ENCODE measurements at regions not wholly inside any gene's neighbourhood (a gene's known extent, or its start where the extent isn't known, plus 50 kb on each side); places are given as distances from the start of the nearest gene placed in this dataset.

DNA sequence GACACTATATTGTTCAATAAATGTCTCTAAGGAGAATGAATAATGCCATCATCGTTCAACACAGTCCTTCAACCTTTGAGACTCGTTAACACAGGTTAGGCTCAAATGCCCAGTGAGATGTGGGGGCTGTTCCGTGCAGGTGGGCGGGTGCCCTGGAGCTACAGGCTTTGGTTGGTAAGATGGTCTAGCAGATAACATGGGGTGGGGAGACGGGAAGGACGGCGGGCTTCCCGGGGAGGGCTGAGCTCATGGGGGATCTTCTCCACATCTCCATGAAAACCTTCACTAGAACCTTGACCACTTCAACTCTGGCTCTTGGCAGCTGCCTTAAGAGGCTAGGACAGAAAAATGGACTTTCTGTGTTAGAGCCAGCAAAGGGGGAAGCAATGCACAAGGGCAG is 134.1 kb upstream of the TCERG1L start:
- no peak for DNase-seq (ENCODE audit: low read depth)

DNA sequence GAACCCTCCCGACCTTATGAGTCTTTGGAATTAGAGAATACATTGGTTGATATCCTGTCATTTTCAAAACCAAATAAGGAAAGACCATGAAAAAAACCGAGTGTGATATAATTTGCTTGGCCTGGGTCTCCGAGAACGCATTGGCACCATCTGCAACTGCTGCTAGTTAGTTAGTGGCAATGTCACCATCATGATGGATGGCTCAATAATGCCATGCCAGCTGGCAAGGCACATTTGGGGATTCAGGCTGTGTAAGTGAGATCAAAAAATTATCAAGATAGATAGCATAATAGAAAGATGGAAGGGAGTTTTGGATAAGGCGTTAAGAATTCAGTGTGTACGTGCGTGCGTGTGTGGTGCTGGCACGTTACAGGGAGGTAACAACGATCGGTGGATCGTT is 134.7 kb upstream of the TCERG1L start:
- no peak for DNase-seq (ENCODE audit: low read depth)

- DNase-seq (ENCODE audit: low read depth), result no peak
These were observed 136.7 kb upstream of the TCERG1L start for GRCh38 chr10:131448171-131448570.

DNA sequence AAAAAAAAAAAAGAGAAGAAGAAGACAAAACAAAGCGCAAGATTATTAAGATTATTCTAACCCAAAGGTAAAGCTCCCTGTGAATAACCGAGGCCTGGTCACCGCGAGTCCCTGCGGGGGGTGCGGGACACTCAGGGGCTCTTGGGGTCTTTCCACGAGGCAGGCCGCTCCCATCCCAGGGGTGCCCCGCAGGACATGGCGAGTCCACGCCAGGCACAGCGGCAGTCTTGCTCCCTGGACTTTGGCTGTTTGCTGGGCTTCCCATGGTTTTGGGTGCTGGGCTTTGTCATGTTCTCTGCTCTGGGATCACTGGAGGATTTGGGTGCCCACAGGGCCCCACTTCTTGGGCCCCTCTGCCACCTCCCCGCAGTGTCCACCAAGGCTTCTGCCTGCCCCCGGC is 137.4 kb upstream of the TCERG1L start:
- DNase-seq (ENCODE audit: low read depth), result no peak

- no peak for DNase-seq (ENCODE audit: low read depth)
These were observed 138.8 kb upstream of the TCERG1L start for GRCh38 chr10:131450216-131450765.

DNA sequence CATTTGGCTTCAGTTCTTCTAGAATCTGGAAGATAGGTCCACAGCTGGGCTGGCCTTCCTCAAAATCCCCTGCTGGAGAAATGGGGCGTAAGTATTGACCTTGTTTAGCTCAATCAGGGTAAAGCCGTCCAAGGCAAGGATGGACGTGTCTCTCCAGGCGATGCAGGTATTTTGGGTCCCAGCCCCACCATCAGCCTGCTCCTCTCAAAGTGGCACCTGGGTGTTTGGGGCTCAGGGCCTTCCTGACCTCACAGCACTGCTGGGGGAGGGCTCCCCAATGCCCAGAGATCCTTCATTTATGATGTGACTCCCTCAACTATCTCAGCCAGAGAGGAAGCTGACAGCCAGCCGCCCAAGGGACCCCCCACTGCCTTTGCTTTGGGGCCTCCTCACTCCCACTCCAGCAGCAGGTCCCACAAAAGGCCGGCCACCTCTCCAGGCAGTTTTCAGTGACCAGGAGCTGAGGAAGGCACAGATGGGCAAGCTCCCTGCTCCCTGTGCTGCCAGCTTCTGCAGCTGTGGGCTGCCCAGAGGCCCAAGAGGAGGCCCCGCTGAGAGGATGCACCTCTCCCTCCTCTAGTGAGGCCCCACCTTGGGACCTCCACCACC is 140.0 kb upstream of the TCERG1L start:
- DNase-seq (ENCODE audit: low read depth), result no peak

- no peak for DNase-seq (ENCODE audit: low read depth)
These were observed 141.6 kb upstream of the TCERG1L start for GRCh38 chr10:131452926-131453720.

DNA sequence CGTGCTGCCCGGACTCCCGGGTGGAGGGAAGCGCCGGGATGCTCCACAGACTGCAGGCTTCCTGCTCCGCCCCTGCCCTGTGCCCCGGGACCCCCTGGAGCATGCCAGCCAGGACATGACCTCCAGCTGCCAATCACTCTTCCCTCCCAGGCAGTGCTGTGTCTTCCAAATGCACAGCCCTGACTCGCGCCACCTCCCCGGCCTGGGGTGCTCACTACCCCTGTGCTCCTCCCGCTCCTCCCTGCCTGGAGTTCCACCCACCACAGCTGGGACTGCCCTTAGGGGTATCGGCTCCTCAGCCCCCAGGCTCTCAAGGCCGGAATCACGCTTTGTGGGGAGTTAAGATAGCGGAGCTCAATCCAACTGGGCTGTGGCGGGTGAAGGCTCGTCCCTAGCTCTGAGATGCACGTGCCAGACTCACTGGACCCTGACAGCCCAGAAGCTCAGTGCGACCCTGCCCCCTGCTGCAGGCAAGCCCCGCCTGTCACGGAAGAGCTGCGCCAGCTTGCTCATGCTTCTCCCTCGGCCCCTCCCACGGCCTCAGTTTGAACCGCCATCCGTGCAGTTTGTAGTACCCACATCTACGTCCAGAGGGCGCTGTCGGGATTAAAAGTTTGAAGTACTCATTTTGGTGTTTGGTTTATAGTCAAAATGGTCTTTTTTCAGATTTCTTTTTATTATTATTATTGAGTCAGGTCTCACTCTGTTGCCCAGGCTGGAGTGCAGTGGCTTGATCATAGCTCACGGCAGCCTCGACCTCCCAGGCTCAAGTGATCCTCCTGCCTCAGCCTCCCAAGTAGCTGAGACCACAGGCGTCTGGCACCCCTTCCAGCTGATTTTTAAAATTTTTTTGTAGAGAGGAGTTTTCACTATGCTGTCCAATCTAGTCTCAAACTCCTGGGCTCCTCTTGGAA is 142.5 kb upstream of the TCERG1L start:
- DNase-seq (ENCODE audit: low read depth), result no peak

DNA sequence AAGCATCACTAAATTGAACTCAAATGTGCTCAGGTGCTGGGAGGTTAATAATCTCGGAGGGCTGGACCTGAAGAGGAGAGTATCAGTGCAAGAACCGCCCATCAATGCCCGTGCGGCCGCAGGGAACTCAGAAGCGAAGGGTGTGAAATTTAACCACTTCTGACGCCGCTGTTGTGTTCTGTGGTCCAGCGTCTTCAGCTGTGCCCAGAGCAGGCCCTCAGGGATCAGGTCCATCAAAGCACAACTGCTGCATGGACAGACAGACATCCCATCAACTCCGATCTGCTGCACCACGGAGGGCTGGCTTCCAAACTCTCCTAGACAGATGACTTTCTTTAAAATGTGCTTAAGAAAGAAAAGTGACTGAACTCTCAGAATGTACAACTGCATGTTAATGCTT is 144.9 kb upstream of the TCERG1L start:
- DNase-seq (ENCODE audit: low read depth), result no peak

- DNase-seq (ENCODE audit: low read depth), result no peak
These were observed 149.6 kb upstream of the TCERG1L start for GRCh38 chr10:131461093-131461492.

- DNase-seq (ENCODE audit: low read depth), result no peak
These were observed 153.3 kb upstream of the TCERG1L start for GRCh38 chr10:131464789-131465188.

- no peak for DNase-seq (ENCODE audit: low read depth)
These were observed 158.0 kb upstream of the TCERG1L start for GRCh38 chr10:131469551-131469950.

DNA sequence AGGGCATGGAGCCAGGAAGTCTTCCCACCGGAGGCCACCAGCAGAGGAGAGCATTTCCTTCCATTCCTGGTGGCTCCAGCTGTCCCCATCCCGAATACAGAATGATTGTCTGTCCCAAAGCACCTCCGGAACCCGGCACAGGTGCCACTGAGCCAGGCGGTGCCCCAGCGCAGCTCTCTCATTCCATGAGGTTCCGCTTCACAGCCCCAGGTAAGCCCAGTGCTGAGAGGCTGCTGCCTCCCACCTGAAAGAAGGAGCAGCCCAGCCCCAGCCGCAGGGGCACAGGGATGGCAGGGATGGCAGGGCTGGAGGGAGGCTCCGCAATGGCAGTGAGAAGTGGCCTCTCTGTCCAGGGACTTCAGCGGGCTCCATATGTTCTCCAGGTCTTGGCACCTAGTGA is 162.1 kb upstream of the TCERG1L start:
- DNase-seq (ENCODE audit: low read depth), result no peak

- no peak for DNase-seq (ENCODE audit: low read depth)
These were observed 162.9 kb upstream of the TCERG1L start for GRCh38 chr10:131474416-131474815.

- no peak for DNase-seq (ENCODE audit: low read depth)
These were observed 163.5 kb upstream of the TCERG1L start for GRCh38 chr10:131475043-131475442.

DNA sequence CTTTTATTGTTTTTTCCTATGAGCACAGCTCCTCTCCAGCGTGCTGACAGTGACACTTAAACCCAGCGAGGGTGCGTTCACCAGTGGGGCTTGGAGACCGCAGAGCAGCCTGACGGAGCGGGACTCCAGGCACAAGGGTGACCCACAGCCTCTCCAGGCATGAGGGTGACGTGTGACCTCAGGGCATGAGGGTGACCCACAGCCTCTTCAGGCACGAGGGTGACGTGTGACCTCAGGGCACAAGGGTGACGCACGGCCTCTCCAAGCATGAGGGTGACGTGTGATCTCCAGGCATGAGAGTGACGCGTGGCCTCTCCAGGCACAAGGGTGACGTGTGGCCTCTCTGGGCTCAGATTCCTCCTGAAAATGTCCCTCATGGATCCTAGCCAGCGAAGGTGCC is 164.3 kb upstream of the TCERG1L start:
- DNase-seq (ENCODE audit: low read depth), result no peak

- no peak for DNase-seq (ENCODE audit: low read depth)
These were observed 166.1 kb upstream of the TCERG1L start for GRCh38 chr10:131477457-131478121.

- DNase-seq (ENCODE audit: low read depth), result no peak
These were observed 167.0 kb upstream of the TCERG1L start for GRCh38 chr10:131478377-131478989.

DNA sequence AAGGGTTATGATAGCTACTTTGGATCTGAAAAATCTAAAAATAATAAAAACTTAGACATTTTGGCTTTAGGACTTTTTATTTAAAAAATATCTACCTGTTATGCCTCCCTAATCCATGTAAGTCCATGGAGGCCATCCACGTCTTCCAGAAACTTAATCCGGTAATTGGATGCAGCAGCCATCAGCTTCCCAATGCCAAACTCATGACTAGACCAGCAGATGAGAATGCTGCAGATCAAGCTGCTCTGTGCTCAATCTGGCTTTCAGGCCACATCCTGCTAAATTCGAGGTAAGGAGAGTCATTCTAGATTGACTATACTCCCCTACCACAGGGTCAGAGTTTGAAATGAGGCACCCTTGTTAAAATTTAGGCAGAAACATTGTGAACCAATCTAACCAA is 168.5 kb upstream of the TCERG1L start:
- no peak for DNase-seq (ENCODE audit: low read depth)

DNA sequence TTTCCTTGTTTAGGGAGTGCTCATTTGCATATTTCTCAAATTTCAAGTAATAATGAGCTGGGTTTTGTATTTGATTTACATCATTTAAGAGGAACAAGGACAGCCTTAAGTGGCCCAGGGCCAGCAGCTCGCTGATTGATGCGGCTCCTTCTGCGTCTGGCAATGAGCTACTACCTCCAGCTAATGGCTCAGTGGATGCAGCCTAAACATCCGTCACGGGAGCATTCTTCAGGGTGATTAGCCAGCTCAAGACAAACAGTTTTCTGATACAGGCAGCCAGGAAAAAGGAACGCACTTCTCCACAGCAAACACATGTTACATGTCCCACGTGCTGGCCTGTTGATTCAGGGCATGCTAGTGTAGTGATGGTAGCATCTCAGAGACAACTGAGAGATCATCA is 169.3 kb upstream of the TCERG1L start:
- no peak for DNase-seq (ENCODE audit: low read depth)

DNA sequence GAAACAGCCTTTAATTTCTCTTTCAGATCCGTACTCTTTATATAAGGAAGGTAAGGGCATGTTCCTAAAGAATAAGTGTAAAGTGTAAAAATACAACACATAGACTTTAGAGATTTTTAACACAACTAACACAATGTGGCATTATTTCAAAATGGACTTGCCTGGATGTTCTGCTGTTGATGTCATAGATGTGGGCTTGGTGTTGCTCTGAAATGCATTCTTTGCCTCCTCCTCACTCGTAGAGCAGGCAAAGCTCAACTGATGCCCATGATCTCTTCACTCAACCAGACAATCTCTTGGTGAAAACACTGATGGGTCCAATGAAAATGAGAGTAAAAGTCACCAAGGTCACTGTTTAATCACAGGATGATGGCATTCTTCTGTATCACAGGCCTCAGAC is 174.2 kb upstream of the TCERG1L start:
- no peak for DNase-seq (ENCODE audit: low read depth)

DNA sequence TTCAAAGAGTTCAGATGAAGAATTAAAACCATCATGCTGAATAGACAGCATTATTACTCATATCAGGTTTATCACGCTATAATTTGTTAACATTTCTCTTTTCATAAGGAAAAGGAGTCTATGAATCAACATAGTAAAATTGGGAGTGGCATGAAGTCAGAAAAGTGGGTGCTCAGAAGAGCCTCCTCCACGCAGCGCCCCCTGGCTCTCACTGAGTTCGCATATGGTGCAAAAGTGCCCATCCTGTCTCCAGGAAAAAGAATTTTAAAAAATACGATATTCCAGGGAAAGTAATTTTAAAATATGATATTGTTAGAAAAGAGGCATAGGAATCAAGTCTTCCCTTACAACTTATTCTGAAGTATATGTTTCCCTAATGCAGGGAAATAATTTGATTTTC is 176.3 kb upstream of the TCERG1L start:
- DNase-seq (ENCODE audit: low read depth), result no peak

Measured in EH (cell line).